Activated B cell treated with CpG ODN at 0.5 μM for 24 hours (primary cell): ENCODE measurements at regions not wholly inside any gene's neighbourhood (a gene's known extent, or its start where the extent isn't known, plus 50 kb on each side); places are given as distances from the start of the nearest gene placed in this dataset.
A peak's percentile ranks its signal among the peaks of the same experiment; 100 is the strongest.

Experiments used
- ATAC-seq: fragments of 200-7000 bp; cut with Tn5 transposase; one replicate; pipeline ENCODE4 v1.10.0; 2021; ENCODE audit warnings: low read depth, mild to moderate bottlenecking, moderate library complexity
- CTCF ChIA-PET: fragments of 350-600 bp; sonication (Branson Sonifier 250); formaldehyde crosslinking; loops from one replicate; lab custom pipeline; 2021; ENCODE audit warnings: antibody characterized with exemption; lab: Charles Lee
- POLR2A ChIA-PET: fragments of 350-600 bp; sonication (Branson Sonifier 250); formaldehyde crosslinking; loops from one replicate; lab custom pipeline; 2021; ENCODE audit warnings: antibody characterized with exemption; lab: Charles Lee
- DNase-seq: peaks from one replicate; pipeline ENCODE4 v3.0.0; 2022
- H3K27ac Mint-ChIP-seq: one replicate; pipeline ENCODE4 v1.8.0; 2020; ENCODE audit warnings: mixed read lengths
- H3K27me3 Mint-ChIP-seq: one replicate; pipeline ENCODE4 v1.8.0; 2021; ENCODE audit warnings: mixed read lengths
- H3K36me3 Mint-ChIP-seq: one replicate; pipeline ENCODE4 v1.8.0; 2021; ENCODE audit warnings: low read depth, mixed read lengths
- H3K4me1 Mint-ChIP-seq: one replicate; pipeline ENCODE4 v1.8.0; 2021; ENCODE audit warnings: mixed read lengths
- H3K4me3 Mint-ChIP-seq: one replicate; pipeline ENCODE4 v1.8.0; 2020; ENCODE audit warnings: mild to moderate bottlenecking, mixed read lengths
- H3K9me3 Mint-ChIP-seq: one replicate; pipeline ENCODE4 v1.8.0; 2020; ENCODE audit warnings: mixed read lengths
- CTCF ChIP-seq: fragments of 200-600 bp; IDR thresholded peaks from one replicate; pipeline ENCODE4 v1.8.0; 2022; ENCODE audit warnings: antibody characterized with exemption, mild to moderate bottlenecking
- intact Hi-C: fragments of 100-400 bp; cut with micrococcal nuclease; formaldehyde crosslinking; loops from one replicate; pipeline ENCODE4 v1.15.1; 2024

- no peak for TF ChIP-seq CTCF
- POLR2A ChIA-PET = no interaction called here
- intact Hi-C loops = no loop called here
These were observed 371.2 kb downstream of the SPRY1 start for GRCh38 chr4:123767806-123768205.

GRCh38 chr4:123770884-123771283 is 374.3 kb downstream of the SPRY1 start:
- Mint-ChIP-seq H3K36me3 (no peaks in the 10 kb centered on the region), H3K4me1 (peaks cover under 1% of the 10 kb centered on the region), H3K9me3 (peaks cover 3% of the 10 kb centered on the region), H3K4me3 (no peak overlapping the region), H3K27me3 (peaks cover 6% of the 10 kb centered on the region), H3K27ac (no peak overlapping the region)
- ChIA-PET CTCF (no interaction called here), POLR2A (no interaction called here)
- no peak for TF ChIP-seq CTCF
- DNase-seq (no peak), ATAC-seq (no peak)
- intact Hi-C loops = loop anchor here (5.0 kb wide), 2 partner anchors 669 to 1511 kb away; no protein-coding TSS in a partner anchor

More at GRCh38 chr4:123767806-123768205, 371.2 kb downstream of the SPRY1 start:
- Mint-ChIP-seq H3K36me3 (no peaks in the 10 kb centered on the region), H3K4me3 (no peak overlapping the region), H3K9me3 (peaks cover 3% of the 10 kb centered on the region), H3K27me3 (peaks cover 3% of the 10 kb centered on the region), H3K27ac (no peak overlapping the region), H3K4me1 (no peaks in the 10 kb centered on the region)
- CTCF ChIA-PET = no interaction called here
- no peak for DNase-seq
- no peak for ATAC-seq

- ATAC-seq (peak; percentile 73), DNase-seq (no peak)
- peaks cover 7% of the 10 kb centered on the region for H3K4me1 Mint-ChIP-seq
- H3K36me3 Mint-ChIP-seq = no peaks in the 10 kb centered on the region
- TF ChIP-seq CTCF = no peak
- H3K27me3 Mint-ChIP-seq = peaks cover 6% of the 10 kb centered on the region
- no peaks in the 10 kb centered on the region for H3K9me3 Mint-ChIP-seq
- intact Hi-C loops = loop anchor here (5.0 kb wide), 1 partner anchor 379 kb away; the partner anchor contains the start of gene SPRY1
- H3K4me3 Mint-ChIP-seq = no peak overlapping the region
- ChIA-PET POLR2A (no interaction called here), CTCF (no interaction called here)
- H3K27ac Mint-ChIP-seq = peak overlapping the region; percentile 14
These were observed 379.7 kb downstream of the SPRY1 start for GRCh38 chr4:123776267-123776666.

- CTCF ChIA-PET = no interaction called here
- no peak for TF ChIP-seq CTCF
- H3K36me3 Mint-ChIP-seq = no peaks in the 10 kb centered on the region
- H3K4me1 Mint-ChIP-seq = peaks cover 7% of the 10 kb centered on the region
- no peak for ATAC-seq
- no peaks in the 10 kb centered on the region for H3K9me3 Mint-ChIP-seq
- intact Hi-C loops = loop anchor here (5.0 kb wide), 1 partner anchor 380 kb away; the partner anchor contains the start of gene SPRY1
- POLR2A ChIA-PET = no interaction called here
- DNase-seq = no peak
- H3K4me3 Mint-ChIP-seq = no peak overlapping the region
- peaks cover 8% of the 10 kb centered on the region for H3K27me3 Mint-ChIP-seq
- no peak overlapping the region for H3K27ac Mint-ChIP-seq
These were observed 380.8 kb downstream of the SPRY1 start for GRCh38 chr4:123777373-123777772.

- Mint-ChIP-seq H3K4me1 (no peaks in the 10 kb centered on the region), H3K4me3 (no peak overlapping the region), H3K27me3 (peaks cover 2% of the 10 kb centered on the region), H3K27ac (no peak overlapping the region), H3K9me3 (no peaks in the 10 kb centered on the region), H3K36me3 (no peaks in the 10 kb centered on the region)
- ChIA-PET CTCF (no interaction called here), POLR2A (no interaction called here)
- intact Hi-C loops = no loop called here
- no peak for TF ChIP-seq CTCF
- ATAC-seq (no peak), DNase-seq (no peak)
These were observed 386.7 kb downstream of the SPRY1 start for GRCh38 chr4:123783151-123783790.
